Stimulated activated CD4-positive, alpha-beta T cell treated with anti-CD3 and anti-CD28 coated beads, Interleukin-15, amount 100 ng/mL, for 48 hours (primary cell): ENCODE measurements at regions not wholly inside any gene's neighbourhood (a gene's known extent, or its start where the extent isn't known, plus 50 kb on each side); places are given as distances from the start of the nearest gene placed in this dataset.
"Not testable (repeated sequence)": the region's sequence is repeated elsewhere in the genome, so short reads cannot be mapped to it uniquely, and the experiment has no call there.

Source experiments
- DNase-seq, 2 donors: peaks; one replicate each; pipeline ENCODE4 v3.0.0-alpha.2; 2020; ENCODE audit warnings: low read depth in 2 of 2

- DNase-seq = no peak
Measured at GRCh38 chr4:3865986-3866812, 100.0 kb downstream of the ADRA2C start.

GRCh38 chr4:3866813-3867129, 100.6 kb downstream of the ADRA2C start:
- no peak for DNase-seq

- DNase-seq = no peak
Measured at GRCh38 chr4:3867403-3868100, 101.4 kb downstream of the ADRA2C start.

GRCh38 chr4:3868211-3869173, 102.3 kb downstream of the ADRA2C start:
- DNase-seq = no peak

- DNase-seq = no peak
Measured at GRCh38 chr4:3869174-3869572, 103.0 kb downstream of the ADRA2C start.

- no peak for DNase-seq
Measured at GRCh38 chr4:3869661-3870566, 103.7 kb downstream of the ADRA2C start.

- DNase-seq = no peak
Measured at GRCh38 chr4:3870567-3870962, 104.4 kb downstream of the ADRA2C start.

GRCh38 chr4:3871181-3871852, 105.1 kb downstream of the ADRA2C start:
- no peak for DNase-seq

- no peak for DNase-seq
Measured at GRCh38 chr4:3871881-3872833, 106.0 kb downstream of the ADRA2C start.

GRCh38 chr4:3872834-3873313, 106.7 kb downstream of the ADRA2C start:
- no peak for DNase-seq

GRCh38 chr4:3873408-3874027, 107.3 kb downstream of the ADRA2C start:
- no peak for DNase-seq

GRCh38 chr4:3874028-3874415, 107.8 kb downstream of the ADRA2C start:
- DNase-seq = no peak

- DNase-seq = no peak
Measured at GRCh38 chr4:3874525-3875110, 108.4 kb downstream of the ADRA2C start.

GRCh38 chr4:3875466-3875865, 109.3 kb downstream of the ADRA2C start:
- no peak for DNase-seq

- not testable (repeated sequence) for DNase-seq
Measured at GRCh38 chr4:3876057-3876845, 110.1 kb downstream of the ADRA2C start.

GRCh38 chr4:3877236-3877635, 111.1 kb downstream of the ADRA2C start:
- no peak for DNase-seq

- no peak for DNase-seq
Measured at GRCh38 chr4:3877868-3878267, 111.7 kb downstream of the ADRA2C start.

- DNase-seq = no peak
Measured at GRCh38 chr4:3878678-3879077, 112.5 kb downstream of the ADRA2C start.
